ENCODE measurements at regions not wholly inside any gene's neighbourhood (a gene's known extent, or its start where the extent isn't known, plus 50 kb on each side); places are given as distances from the start of the nearest gene placed in this dataset.

- DNase-seq (ENCODE audit: low read depth in 3 of 3, low spot score in 2 of 3), result no peak
Measured at GRCh38 chr12:124687917-124688316, 120.5 kb upstream of the NCOR2 start.

GRCh38 chr12:124687174-124687902 lies 119.9 kb upstream of the NCOR2 start:
- DNase-seq (ENCODE audit: low read depth in 3 of 3, low spot score in 2 of 3), result no peak

DNA sequence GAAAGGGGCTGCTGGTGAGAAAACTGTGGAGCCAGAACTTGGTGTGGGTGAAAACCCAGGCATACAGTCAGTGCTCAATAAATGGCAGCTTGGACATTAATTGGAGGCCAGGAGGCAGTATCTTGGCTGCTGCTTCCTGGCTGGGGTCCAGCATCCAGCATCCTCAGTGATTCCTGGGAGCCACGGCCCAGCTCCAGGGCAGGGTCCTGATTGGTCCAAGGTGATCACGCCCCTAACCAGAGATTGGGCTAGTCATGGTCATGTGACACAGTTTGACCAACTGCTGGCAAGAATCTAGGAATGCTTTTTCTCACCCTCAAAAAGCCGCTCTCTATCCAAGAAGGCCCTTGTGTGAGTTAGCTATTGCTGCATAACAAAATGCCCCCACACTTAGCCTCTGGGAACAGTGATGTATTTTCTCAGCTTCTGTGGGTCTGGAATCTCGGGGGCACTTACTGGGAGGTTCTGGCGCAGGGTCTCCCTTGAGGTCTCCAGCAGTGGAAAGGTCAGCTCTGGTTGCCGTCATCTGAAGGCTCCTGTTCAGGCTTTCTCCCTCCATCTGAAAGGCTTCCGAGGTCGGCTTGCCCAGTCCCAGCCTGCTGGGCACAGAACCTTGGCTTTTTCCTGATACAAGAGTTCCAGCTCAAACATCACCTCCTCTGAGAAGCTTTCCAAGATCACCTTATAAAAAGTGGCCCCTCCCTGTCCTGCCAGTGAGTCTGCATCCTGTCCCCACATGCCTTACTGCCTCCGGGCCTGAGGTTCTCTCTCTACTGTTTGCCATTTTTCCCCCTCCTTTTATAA lies 119.2 kb upstream of the NCOR2 start:
- no peak for DNase-seq (ENCODE audit: low read depth in 3 of 3, low spot score in 2 of 3)

DNA sequence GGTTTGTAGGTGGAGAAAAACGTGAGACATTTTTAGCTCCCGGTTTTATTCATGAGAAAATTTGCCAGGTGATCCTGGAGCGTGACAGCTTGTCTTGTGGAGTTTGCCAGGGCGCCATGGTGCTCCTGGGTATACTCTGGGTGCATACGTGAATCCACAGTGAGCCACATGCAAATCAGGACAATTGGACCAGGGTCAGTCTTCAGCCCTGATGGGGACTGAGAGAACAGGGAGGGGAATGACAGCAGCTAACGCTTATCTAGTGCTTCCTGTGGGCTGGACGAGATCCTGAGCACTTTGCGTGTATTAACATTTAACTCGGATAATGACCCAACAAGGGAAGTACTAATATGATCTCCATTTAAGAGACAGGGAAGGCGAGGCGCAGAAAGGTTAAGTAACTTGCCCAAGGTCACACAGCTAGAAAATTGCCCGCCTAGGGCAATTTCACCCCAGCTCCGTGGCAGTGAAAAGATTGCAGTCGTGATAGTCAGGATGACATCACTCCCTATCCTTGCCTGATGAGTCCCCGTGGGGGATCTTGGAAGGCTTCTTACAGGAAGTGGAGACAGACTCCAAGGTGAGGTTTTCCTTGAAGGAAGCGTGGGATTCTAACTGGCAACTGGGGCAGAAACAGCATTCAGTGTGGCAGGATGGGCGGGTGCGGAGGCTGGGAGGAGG lies 118.4 kb upstream of the NCOR2 start:
- DNase-seq (ENCODE audit: low read depth in 3 of 3, low spot score in 2 of 3), result no peak

- no peak for DNase-seq (ENCODE audit: low read depth in 3 of 3, low spot score in 2 of 3)
Measured at GRCh38 chr12:124684971-124685688, 117.7 kb upstream of the NCOR2 start.

DNA sequence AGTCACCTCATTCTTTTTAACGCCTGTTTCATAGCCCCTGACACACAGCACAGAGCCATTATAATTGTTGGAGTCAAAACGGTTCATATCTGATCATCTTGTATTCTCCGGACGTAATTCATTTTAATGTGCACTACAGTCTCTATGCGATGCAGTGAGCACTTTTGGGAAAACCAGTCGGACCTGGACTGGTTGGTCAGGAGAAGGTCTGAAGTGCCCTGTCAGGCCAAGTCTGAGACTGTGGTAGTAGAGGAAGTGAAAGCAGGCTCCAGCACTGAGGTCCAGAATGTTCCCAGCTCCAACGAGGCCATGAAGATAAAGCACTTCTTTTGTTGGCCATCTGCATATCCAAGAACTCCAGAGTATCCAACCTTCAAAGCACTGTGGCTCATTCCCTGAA lies 117.1 kb upstream of the NCOR2 start:
- no peak for DNase-seq (ENCODE audit: low read depth in 3 of 3, low spot score in 2 of 3)

GRCh38 chr12:124683152-124684124 lies 116.0 kb upstream of the NCOR2 start:
- DNase-seq (ENCODE audit: low read depth in 3 of 3, low spot score in 2 of 3), result no peak

DNA sequence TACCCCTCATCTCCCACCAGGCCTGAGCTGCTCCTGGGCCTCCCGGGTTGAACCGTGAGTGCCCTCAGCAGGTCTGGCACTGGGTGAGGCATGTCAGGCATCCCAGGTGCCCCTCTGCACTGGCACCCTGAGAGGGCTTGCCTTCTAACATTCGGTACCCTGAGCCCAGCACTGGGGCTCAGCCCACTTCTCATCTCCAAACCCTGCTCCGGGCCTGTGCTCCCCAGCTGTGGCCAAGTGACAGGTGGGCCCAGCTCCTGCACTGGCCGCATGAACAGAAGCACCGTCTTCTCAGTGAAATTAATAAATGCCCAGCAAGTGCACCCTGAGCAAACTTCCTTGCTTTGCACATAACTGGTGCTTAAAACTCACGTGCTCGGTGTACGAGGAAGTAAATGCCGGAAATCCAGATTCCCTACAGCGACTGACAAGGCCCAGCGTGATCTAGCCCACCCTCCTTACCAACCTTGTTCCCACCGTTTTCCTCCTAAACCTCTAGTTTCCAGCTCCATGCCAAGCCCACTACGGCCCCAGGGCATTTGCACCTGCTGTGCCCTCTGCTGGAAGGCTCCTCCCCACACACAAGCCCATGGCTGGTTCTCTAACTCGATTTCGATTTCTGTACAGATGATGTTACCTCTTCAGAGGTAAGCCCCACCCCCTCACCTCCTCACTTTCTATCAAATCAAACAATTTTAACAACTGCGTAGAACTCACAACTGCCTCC lies 115.2 kb upstream of the NCOR2 start:
- DNase-seq (ENCODE audit: low read depth in 3 of 3, low spot score in 2 of 3), result no peak

GRCh38 chr12:124681779-124682391 lies 114.5 kb upstream of the NCOR2 start:
- no peak for DNase-seq (ENCODE audit: low read depth in 3 of 3, low spot score in 2 of 3)

DNA sequence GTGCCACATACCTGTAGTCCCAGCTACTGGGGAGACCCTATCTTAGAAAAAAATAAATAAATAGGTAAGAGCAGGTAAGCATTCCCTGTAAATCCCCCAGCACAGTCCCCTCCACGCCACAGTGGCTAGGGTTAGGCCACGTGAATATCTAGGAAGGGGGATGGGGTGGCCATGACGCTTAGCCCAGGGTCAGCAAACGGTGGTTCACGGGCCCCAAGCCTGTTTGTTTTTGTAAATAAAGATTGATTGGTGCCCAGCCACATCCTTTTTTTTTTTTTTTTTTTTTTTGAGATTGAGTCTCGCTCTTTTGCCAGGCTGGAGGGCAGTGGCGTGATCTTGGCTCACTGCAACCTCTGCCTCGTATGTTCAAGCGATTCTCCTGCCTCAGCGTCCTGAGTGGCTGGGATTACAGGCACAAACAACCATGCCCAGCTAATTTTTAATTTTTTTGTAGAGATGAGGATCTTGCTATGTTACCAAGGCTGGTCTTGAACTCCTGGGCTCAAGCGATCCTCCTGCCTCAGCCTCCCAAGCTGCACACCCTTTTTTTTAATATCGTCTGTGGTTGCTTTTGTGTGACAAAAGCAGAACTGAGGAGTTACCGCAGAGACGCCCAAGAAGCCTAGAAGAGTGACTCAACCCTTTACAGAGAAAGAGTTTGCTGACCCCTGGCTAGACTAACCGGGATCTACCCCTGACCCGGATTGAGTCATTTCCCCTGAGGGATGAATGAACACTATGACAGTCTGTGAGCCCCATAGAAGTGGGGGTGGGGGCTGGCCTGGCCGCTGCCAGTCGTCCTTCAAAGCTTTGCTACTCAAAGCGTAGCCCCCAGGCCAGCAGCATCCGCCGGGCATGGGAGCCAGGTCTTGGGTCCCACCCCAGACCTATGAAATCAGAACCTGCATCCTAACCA lies 113.7 kb upstream of the NCOR2 start:
- no peak for DNase-seq (ENCODE audit: low read depth in 3 of 3, low spot score in 2 of 3)

DNA sequence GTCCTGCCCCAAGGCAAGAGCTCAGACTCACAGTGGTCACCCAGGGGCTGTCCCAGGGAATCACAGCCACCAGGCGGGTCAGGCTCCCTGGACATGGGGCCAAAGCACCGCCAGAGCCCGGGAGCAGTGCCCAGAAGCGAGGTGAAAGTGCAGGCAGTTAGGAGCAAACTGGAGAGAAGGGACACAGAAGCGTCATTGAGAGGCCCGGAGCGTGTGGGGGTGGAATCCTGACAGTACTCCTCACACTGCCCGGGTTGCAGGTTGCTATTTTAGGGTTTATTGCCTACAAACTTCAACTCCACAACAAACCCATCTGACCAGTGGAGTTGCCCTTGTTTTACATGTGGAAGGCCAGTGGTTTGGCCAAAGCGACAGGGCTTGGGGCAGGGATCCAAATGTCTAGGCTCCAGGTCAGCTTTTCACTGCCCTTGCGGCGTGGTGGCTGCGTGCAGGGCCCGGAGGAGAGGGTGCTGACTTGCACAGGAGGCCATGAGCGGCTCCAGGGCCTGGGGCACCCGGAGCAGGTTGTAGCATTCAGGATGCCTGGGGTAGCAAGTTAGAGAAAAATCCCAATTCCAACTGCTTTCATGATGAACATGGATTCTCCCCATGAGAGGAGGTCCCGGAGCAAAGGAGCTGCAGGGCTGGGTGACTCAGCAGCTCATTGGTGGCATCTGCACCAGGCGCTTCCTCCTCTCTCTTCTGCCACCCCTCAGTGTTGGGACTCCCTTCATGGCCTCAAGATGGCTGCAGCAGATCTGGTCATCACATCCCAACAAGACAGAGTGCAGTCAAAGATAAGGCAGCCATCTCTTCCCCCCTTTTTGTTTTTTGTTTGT lies 112.3 kb upstream of the NCOR2 start:
- DNase-seq (ENCODE audit: low read depth in 3 of 3, low spot score in 2 of 3), result no peak

GRCh38 chr12:124679047-124679446 lies 111.6 kb upstream of the NCOR2 start:
- DNase-seq (ENCODE audit: low read depth in 3 of 3, low spot score in 2 of 3), result no peak

- no peak for DNase-seq (ENCODE audit: low read depth in 3 of 3, low spot score in 2 of 3)
Measured at GRCh38 chr12:124678421-124678893, 111.0 kb upstream of the NCOR2 start.

GRCh38 chr12:124677552-124678356 lies 110.3 kb upstream of the NCOR2 start:
- no peak for DNase-seq (ENCODE audit: low read depth in 3 of 3, low spot score in 2 of 3)

DNA sequence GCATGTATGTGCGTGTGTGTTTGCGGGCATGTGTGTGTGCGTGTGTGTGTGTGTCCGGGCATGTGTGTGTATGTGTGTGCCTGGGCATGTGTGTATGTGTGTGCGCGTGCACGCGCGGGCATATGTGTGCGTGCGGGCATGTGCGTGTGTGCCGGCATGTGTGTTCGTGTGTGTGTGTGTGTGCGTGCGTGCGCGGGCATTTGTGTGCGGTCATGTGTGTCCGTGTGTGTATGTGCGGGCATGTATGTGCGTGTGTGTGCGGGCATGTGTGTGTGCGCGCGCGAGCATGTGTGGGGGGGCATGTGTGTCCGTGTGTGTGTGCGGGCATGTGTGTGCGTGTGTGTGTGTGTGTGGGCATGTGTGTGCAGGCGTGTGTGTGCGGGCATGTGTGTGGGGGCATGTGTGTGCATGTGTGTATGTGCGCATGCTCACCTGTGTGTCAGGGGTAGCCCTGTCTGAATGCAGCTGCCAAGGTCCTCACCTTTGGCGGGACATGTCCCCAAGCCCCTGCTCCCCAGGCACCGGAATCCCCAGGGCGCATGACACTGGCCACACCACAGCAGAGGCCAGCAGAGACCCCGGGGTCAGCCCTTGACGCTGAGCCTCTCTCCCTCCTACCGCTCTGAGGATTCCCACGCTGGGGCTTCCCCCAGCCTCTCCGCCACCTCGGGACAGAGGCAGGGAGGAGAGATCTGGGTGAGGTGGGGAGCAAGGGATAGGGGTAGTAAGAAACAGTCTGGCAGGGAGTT lies 109.5 kb upstream of the NCOR2 start:
- DNase-seq (ENCODE audit: low read depth in 3 of 3, low spot score in 2 of 3), result no peak

Measured in right renal cortex interstitium (tissue), 3 donors.